ENCODE measurements at regions not wholly inside any gene's neighbourhood (a gene's known extent, or its start where the extent isn't known, plus 50 kb on each side); places are given as distances from the start of the nearest gene placed in this dataset.
A peak's percentile ranks its signal among the peaks of the same experiment; 100 is the strongest.

DNA sequence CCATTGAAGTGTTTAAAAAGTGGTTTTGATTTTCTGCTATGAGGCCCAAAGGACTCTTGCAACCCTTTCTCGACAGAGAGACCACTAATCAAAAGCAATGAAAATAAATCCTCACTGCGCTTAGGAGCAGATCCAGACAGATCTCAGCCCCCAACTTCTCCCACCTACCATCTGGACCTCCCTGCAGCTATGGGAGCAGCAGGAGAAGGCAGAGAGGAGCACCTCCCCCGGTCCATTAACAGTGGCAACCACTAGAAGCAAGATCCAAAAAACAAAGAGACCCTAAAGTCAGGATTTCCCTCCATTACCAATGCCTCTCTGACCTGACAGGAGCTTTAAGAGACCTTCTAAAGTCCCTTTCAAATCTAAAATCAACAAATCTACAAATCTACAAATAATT, 99.0 kb upstream of the LSM8 start:
- no peak for DNase-seq

DNA sequence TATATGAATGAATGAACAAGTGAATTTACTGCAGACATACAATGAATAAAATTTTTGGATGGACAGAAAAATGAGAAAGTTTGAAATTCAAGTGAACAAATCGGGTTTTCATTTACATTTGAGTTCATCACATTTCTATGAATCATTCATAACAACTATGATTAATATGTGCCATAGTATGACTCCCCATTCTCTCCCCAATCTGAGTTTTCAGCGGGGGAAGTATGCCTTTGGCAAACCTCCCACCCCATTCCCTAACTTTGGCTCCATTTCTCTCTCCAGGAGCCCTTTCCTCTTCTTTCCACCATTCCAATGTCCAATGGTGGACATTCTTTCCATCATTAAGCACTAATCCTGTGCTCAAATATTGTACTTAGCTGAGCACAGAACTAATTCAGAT, 96.8 kb upstream of the LSM8 start:
- DNase-seq: no peak

DNA sequence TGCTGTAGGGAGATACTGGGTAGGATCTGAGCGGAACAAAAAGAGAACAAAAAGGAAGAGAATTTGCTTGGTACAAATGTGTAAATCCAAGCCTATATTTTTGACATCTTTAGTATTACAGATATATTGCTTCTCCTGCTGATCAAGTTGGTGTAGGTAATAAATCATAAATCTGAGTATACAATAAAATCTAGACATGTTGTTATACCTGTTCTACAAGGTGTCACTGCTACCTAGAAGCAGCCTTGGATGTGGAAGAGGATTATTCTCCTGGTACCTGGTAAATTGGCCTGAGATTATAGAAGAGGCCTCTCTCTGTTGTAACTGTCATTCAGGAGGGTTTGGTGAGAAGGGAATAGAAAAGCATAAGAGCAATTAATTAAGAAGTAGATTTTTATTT, 89.9 kb upstream of the LSM8 start:
- no peak for DNase-seq

DNA sequence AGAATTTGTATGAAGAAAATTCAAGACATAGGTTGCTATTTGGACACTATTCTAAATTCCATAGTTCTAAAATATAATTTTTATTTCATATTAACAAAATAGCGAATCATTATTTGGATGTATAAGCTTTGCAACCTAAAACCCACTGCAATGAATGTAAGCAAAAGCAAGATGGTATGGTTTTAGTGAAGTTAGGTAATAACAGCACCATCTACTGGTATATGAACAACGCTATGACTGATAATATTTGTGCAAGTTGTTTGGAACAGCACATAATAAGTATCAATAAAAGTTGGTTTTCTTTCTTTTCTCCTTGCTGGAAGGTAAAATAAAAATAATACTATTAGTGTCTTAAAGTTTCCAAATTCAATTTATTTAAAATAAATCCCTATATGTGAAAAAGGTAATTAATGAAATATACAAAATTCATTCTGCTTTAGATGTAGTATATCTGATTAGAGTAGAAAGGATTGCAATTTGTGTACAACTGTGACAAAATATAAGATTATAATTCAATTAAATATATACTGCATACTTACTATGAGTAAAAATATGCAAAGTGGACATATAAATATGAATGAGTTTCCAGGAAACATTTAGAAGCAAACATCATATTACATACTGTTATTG, 79.0 kb upstream of the LSM8 start:
- peak; percentile 21 for DNase-seq

DNA sequence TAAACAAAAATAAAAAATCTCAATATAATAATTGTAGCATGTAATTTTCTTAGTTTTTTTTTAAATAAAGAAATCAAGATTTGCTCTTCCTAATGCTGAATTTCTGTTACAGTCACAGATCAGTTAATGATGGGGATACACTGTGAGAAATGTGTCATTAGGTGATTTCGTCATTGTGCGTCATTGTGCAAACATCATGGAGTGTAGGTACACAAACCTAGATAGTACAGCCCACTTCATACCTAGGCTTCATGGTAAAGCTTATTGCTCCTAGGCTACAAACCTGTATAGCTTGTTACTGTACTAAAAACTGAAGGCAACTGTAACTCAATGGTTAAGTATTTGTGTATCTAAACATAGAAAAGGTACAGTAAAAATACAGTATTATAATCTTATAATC, 74.4 kb upstream of the LSM8 start:
- DNase-seq: no peak

DNA sequence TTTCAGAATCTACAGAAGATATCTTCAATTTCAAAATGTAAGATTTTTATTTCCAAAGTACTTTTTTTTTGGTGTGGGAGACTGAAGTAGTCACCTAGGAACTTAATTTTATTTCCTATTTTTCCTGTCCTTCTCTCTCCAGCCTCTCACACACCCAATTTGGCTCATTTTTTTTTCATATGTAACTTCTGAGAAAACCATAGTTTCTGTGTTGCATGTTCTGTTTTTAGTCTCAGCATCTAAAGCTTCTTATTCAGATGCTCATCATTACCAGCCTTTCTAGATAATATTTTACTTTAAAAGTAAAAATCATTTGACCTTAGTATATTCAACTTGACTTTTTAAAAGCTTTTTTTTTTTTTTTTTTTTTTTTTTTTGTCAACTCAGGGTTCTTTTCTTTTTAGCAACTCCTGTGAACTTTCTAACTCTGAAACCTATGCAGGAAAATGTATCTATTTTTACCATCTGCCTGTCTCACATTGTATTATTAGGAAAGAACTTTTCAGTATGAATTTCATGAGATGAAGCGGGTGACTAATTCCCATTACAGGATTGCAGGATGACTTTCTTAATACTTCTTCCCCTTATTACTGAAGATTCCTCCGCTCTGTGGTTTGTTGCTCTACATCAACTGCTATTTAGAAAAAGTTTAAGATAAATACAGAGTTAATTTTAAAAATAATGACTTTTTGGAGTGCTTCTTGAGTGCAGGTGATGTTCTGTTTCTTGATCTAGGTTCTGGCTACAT, 73.6 kb upstream of the LSM8 start:
- DNase-seq: peak; percentile 38

DNA sequence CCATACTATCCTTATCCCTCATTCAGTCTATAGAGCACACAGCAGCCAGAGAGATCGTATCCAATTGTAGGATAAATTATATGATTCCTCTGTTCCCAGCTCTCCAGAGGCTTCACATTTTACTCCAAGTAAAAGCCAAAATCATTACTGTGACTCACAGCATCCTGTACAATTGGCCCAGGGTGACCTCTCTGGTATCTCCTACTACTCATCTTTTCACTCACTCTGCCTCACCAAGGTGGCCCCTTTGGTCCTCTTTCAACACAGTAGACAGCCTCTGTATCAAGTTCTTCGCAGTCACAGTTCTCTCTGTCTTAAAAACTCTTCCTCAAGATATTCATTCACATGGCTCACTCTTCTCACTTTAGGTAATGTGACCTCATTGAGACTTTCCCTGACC, 72.6 kb upstream of the LSM8 start:
- DNase-seq: no peak

DNA sequence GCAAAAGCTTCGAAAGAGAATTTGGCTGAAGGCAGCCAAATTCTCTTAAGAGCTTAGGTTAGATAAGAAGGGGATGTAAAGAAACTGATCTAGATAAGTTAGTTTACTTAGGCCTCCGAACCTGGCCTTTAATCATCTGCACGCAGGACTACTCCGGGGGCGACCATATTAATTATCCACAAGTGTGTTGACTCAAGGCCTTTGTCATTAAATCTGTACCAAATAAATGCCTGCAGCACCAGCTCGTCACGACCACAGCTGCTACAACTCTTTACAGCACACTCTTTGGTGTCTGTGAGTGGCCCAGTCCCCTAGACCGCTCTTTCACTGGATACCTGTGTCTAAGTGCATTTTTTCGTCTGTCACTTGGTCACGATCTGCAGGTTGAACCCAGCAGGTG, 69.8 kb upstream of the LSM8 start:
- no peak for DNase-seq

DNA sequence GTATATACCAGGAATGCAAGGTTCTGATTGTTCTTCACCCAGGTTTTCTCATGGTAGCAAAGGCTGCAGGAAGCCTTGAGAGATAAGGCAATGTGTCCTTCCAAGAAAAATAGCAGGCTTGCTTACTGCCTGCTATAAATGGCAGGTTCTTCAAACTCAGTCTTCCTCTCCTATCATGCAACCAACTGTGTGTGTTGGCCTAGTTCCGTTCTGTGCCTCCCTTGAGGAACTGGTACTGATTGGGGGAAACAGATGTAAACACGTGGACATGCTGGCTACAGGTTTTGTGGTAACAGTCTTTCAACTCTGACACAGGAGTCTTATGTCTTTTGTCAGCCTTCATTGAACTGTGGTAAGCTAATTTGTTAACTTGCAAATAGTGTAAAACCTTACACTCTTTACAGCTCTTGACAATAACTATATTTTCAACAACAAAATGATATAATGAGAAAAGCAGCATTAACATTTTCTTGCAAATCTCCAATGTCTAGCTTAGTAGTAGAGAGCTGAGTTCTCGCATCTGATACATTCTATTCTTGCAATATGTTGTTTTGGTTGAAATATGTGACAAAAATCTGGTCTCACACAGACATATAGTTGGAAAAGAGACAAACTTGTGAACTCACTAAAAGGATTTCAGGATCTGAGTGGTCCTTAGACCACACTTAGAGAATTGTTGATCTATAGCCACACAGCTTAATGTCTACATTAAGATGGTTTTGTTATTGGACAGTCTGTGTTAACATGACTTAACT, 54.7 kb upstream of the LSM8 start:
- no peak for DNase-seq

DNA sequence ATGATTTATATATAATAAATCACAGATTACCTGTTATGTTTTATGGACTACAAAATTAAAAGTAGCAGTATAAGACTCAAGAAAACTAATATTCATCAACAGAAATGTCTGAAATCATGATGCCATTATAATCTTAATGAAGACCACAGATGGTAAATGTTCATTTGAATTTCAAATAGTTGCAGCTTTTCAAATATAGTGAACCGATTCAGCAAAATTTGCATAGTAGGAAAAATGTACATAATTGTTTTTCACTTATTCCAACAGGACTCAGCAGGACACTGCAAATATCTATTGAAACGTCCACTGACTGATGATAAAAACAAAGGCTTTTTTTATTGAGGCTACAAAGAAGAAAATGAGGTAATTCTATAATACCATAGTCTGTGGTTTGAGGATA, 51.2 kb upstream of the LSM8 start:
- DNase-seq: no peak
